Femur (tissue), 1 donor: ENCODE measurements at regions not wholly inside any gene's neighbourhood (a gene's known extent, or its start where the extent isn't known, plus 50 kb on each side); places are given as distances from the start of the nearest gene placed in this dataset.
"Not testable (repeated sequence)": the region's sequence is repeated elsewhere in the genome, so short reads cannot be mapped to it uniquely, and the experiment has no call there.

Experiments used
- DNase-seq: peaks from one replicate; pipeline ENCODE4 v3.0.0-alpha.2; 2017

GRCh38 chr5:120817044-120817985 lies 353.2 kb downstream of the PRR16 start:
- no peak for DNase-seq

- DNase-seq = no peak
These were observed 354.0 kb downstream of the PRR16 start for GRCh38 chr5:120818128-120818527.

- no peak for DNase-seq
These were observed 359.2 kb downstream of the PRR16 start for GRCh38 chr5:120823328-120823727.

- DNase-seq = not testable (repeated sequence)
These were observed 367.5 kb downstream of the PRR16 start for GRCh38 chr5:120831646-120832045.

GRCh38 chr5:120841830-120842229 lies 377.7 kb downstream of the PRR16 start:
- no peak for DNase-seq

GRCh38 chr5:120843390-120843980 lies 379.4 kb downstream of the PRR16 start:
- DNase-seq = no peak

- DNase-seq = no peak
These were observed 384.8 kb downstream of the PRR16 start for GRCh38 chr5:120848883-120849282.

- no peak for DNase-seq
These were observed 388.2 kb downstream of the PRR16 start for GRCh38 chr5:120852222-120852860.

- DNase-seq = no peak
These were observed 402.9 kb downstream of the PRR16 start for GRCh38 chr5:120866997-120867396.

GRCh38 chr5:120869831-120870230 lies 405.7 kb downstream of the PRR16 start:
- no peak for DNase-seq

- no peak for DNase-seq
These were observed 408.2 kb downstream of the PRR16 start for GRCh38 chr5:120872297-120872696.

- DNase-seq = no peak
These were observed 409.0 kb downstream of the PRR16 start for GRCh38 chr5:120873083-120873482.

- no peak for DNase-seq
These were observed 410.2 kb downstream of the PRR16 start for GRCh38 chr5:120874081-120874862.

- no peak for DNase-seq
These were observed 418.1 kb downstream of the PRR16 start for GRCh38 chr5:120882038-120882775.

- no peak for DNase-seq
These were observed 422.3 kb downstream of the PRR16 start for GRCh38 chr5:120886351-120886860.

GRCh38 chr5:120895660-120896059 lies 431.6 kb downstream of the PRR16 start:
- no peak for DNase-seq

- DNase-seq = no peak
These were observed 437.1 kb downstream of the PRR16 start for GRCh38 chr5:120901199-120901598.

- no peak for DNase-seq
These were observed 443.9 kb downstream of the PRR16 start for GRCh38 chr5:120907953-120908352.

- DNase-seq = no peak
These were observed 446.5 kb downstream of the PRR16 start for GRCh38 chr5:120910629-120911028.

GRCh38 chr5:120913396-120913795 lies 449.3 kb downstream of the PRR16 start:
- no peak for DNase-seq

- no peak for DNase-seq
These were observed 453.2 kb downstream of the PRR16 start for GRCh38 chr5:120917214-120917758.

GRCh38 chr5:120919017-120919416 lies 454.9 kb downstream of the PRR16 start:
- no peak for DNase-seq
